Activated CD8-positive, alpha-beta memory T cell treated with anti-CD3 and anti-CD28 coated beads, Interleukin-2, amount 50 U/mL, for 24 hours (primary cell): ENCODE measurements at regions not wholly inside any gene's neighbourhood (a gene's known extent, or its start where the extent isn't known, plus 50 kb on each side); places are given as distances from the start of the nearest gene placed in this dataset.
"Not testable (repeated sequence)": the region's sequence is repeated elsewhere in the genome, so short reads cannot be mapped to it uniquely, and the experiment has no call there.

Experiments
- DNase-seq: peaks from one replicate; pipeline ENCODE4 v3.0.0-alpha.2; 2020; ENCODE audit errors: extremely low read depth

DNA sequence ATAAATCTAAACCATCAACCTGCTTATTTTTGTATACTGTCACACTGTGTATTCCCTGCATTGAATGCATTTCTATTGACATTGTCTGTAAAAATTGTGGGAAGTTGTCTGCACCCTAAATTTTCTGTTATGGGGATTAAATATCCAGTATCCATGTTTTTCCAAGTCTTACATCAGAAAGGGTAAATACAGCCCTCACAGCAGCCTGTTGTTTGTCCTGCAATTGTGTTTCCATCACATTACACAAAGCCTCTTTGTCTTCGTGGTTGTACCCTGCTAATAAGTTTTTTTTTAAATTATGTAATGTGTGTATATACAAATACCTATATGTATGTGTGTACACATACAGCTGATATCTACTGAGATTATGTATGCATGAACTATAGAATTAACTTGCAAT is 109.2 kb upstream of the PTPN20 start:
- DNase-seq: not testable (repeated sequence)

DNA sequence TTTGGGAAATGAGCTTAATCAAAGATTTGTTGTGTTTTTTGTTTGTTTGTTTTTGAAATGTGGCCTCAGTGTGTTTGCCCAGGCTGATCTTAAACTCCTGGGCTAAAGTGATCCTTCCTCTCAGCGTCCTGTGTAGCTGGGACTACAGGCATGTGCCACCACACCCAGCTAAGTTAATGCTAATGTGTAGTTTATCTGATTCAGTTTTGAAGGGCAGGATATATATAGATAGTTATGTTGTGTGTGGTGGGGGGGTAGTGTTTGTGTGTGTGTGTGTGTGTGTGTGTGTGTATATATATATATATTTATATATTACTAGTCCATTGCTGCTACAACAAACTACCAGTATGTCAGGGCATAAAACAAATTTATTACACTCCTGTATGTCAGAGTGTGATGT is 108.1 kb upstream of the PTPN20 start:
- DNase-seq: not testable (repeated sequence)

DNA sequence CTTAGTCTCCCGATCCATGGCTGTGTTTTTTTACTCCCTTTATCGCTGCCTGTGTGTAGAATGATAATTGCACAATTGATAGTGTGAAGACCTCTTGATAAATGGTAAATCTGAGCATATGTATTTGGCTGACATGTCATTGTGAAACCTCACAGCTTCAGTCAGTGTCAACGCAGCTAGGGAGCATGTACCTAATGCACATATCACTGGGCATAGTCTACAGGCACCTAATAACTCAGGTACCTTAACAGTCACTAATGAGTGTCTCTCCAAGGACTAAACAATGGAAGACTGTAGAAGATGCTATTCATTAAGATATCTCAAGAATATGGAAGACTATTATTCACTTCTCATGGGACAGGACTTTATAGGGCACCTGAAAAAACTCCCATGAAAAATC is 101.0 kb upstream of the PTPN20 start:
- not testable (repeated sequence) for DNase-seq

GRCh38 chr10:46816126-46816525 is 95.1 kb upstream of the PTPN20 start:
- DNase-seq: not testable (repeated sequence)

- not testable (repeated sequence) for DNase-seq
These were observed 70.7 kb upstream of the PTPN20 start for GRCh38 chr10:46840393-46841050.

- DNase-seq: not testable (repeated sequence)
These were observed 70.1 kb upstream of the PTPN20 start for GRCh38 chr10:46841051-46841593.

GRCh38 chr10:46845194-46845593 is 66.0 kb upstream of the PTPN20 start:
- DNase-seq: not testable (repeated sequence)

DNA sequence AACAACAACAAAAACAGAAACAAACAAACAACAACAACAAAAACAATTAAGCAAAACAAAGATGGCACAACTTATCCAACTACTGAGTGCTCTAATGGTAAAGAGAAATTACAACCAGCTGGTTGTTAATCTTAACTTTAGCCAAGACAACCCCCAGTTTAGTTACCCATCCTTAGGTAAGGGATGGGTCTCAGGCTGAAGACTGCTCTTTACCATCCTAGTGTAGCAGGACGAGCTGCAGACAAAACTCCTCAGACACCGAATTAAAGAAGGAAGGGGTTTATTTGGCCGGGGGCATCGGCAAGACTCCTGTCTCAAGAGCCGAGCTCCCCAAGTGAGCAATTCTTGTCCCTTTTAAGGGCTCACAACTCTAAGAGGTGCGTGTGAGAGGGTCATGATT is 65.6 kb upstream of the PTPN20 start:
- DNase-seq: not testable (repeated sequence)

- not testable (repeated sequence) for DNase-seq
These were observed 50.5 kb upstream of the PTPN20 start for GRCh38 chr10:46860753-46861152.
